ENCODE measurements at regions not wholly inside any gene's neighbourhood (a gene's known extent, or its start where the extent isn't known, plus 50 kb on each side); places are given as distances from the start of the nearest gene placed in this dataset.

GRCh38 chr5:58403822-58404433, 56.0 kb downstream of the PLK2 start:
- no peak for DNase-seq (ENCODE audit: low spot score)

GRCh38 chr5:58401701-58402100, 58.2 kb downstream of the PLK2 start:
- no peak for DNase-seq (ENCODE audit: low spot score)

- DNase-seq (ENCODE audit: low spot score), result no peak
Measured at GRCh38 chr5:58400737-58401136, 59.1 kb downstream of the PLK2 start.

- DNase-seq (ENCODE audit: low spot score), result no peak
Measured at GRCh38 chr5:58399951-58400350, 59.9 kb downstream of the PLK2 start.

- DNase-seq (ENCODE audit: low spot score), result no peak
Measured at GRCh38 chr5:58394339-58394738, 65.5 kb downstream of the PLK2 start.

GRCh38 chr5:58393716-58394115, 66.2 kb downstream of the PLK2 start:
- no peak for DNase-seq (ENCODE audit: low spot score)

- DNase-seq (ENCODE audit: low spot score), result no peak
Measured at GRCh38 chr5:58392496-58392895, 67.4 kb downstream of the PLK2 start.

- DNase-seq (ENCODE audit: low spot score), result no peak
Measured at GRCh38 chr5:58383448-58383847, 76.4 kb downstream of the PLK2 start.

GRCh38 chr5:58382131-58382534, 77.8 kb downstream of the PLK2 start:
- DNase-seq (ENCODE audit: low spot score), result no peak

- no peak for DNase-seq (ENCODE audit: low spot score)
Measured at GRCh38 chr5:58381566-58381965, 78.3 kb downstream of the PLK2 start.

- no peak for DNase-seq (ENCODE audit: low spot score)
Measured at GRCh38 chr5:58380655-58381054, 79.2 kb downstream of the PLK2 start.

- no peak for DNase-seq (ENCODE audit: low spot score)
Measured at GRCh38 chr5:58378613-58379390, 81.1 kb downstream of the PLK2 start.

- no peak for DNase-seq (ENCODE audit: low spot score)
Measured at GRCh38 chr5:58370606-58371005, 89.3 kb downstream of the PLK2 start.

- DNase-seq (ENCODE audit: low spot score), result no peak
Measured at GRCh38 chr5:58369513-58370190, 90.2 kb downstream of the PLK2 start.

- DNase-seq (ENCODE audit: low spot score), result no peak
Measured at GRCh38 chr5:58366461-58366860, 93.4 kb downstream of the PLK2 start.

- DNase-seq (ENCODE audit: low spot score), result no peak
Measured at GRCh38 chr5:58365791-58366190, 94.1 kb downstream of the PLK2 start.

- no peak for DNase-seq (ENCODE audit: low spot score)
Measured at GRCh38 chr5:58363461-58364249, 96.2 kb downstream of the PLK2 start.

GRCh38 chr5:58362135-58362534, 97.8 kb downstream of the PLK2 start:
- DNase-seq (ENCODE audit: low spot score), result no peak

GRCh38 chr5:58360794-58361193, 99.1 kb downstream of the PLK2 start:
- DNase-seq (ENCODE audit: low spot score), result no peak

- no peak for DNase-seq (ENCODE audit: low spot score)
Measured at GRCh38 chr5:58359981-58360380, 99.9 kb downstream of the PLK2 start.

GRCh38 chr5:58358501-58359178, 101.2 kb downstream of the PLK2 start:
- no peak for DNase-seq (ENCODE audit: low spot score)

All from globus pallidus (tissue), 1 donor.